ENCODE measurements at regions not wholly inside any gene's neighbourhood (a gene's known extent, or its start where the extent isn't known, plus 50 kb on each side); places are given as distances from the start of the nearest gene placed in this dataset.

DNA sequence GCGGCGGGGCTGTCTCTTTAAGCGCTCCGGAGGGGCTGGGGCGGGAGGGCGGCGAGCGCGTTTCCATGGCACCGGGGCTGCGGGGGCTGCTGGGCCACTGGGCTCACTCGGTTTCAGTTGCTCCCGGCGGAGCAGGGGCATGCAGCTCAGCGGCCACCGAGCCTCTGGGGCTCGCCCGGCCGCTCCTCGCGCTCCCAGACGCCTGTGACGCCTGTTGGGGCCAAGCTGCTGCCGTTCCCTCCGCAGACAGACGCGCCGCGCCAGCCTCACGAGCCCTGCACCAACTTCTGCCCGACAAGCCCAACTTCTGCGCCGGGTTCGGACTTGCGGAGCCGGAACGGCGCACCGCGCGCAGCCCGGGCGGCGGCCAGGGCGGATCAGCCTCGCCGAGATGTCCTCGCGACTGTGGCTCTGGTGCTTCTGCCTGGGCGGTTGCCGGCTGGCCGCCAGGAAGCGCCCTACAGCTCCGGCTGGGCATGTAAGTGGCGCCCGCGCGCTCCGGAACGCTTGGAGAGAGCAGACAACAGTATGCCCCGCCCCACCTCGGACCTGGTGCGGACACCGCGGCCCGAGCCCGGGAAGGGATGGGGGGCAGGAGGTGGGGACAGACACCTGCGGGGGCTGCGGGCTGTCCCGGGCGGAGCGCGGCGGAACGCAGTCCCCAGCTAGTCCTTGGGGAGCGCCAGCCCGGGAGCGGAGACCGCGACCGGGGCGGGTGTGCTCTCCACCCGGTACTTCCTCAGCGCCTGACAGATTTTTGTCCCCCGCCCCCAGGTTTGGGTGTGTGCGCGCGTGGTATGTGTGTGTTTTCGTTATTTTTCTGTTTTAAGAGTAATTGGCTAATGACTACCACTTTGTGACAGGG is 154.1 kb upstream of the GOLIM4 start:
- Histone ChIP-seq H3K4me1 (peaks cover 13 to 30% (median 20%) of the 10 kb centered on the region in 4 donors), H3K9me3 (no peaks in the 10 kb centered on the region), H3K27me3 (peaks cover 0 to 11% (median 0%) of the 10 kb centered on the region in 4 donors), H3K27ac (peak overlapping the region in 3 of 4 donors; percentile 42 to 57 (median 45)), H3K4me3 (peak overlapping the region; percentile 47 to 68 (median 54)), H3K36me3 (no peaks in the 10 kb centered on the region)
- ATAC-seq (ENCODE audit: low FRiP score in 2 of 2) (peak; percentile 84 to 89), DNase-seq (peak; percentile 79 to 94)
- WGBS, 2 donors = 0 to 2% methylated on average over 17 to 48 of the region's 89 CpGs
- TF ChIP-seq CTCF (IDR thresholded peaks at IDR 0.05) = peak in 2 of 6 experiments; percentile 38 to 49
- TF ChIP-seq POLR2A (IDR thresholded peaks at IDR 0.05) = no peak
- no peak for TF ChIP-seq POLR2AphosphoS5 (IDR thresholded peaks at IDR 0.05)

DNA sequence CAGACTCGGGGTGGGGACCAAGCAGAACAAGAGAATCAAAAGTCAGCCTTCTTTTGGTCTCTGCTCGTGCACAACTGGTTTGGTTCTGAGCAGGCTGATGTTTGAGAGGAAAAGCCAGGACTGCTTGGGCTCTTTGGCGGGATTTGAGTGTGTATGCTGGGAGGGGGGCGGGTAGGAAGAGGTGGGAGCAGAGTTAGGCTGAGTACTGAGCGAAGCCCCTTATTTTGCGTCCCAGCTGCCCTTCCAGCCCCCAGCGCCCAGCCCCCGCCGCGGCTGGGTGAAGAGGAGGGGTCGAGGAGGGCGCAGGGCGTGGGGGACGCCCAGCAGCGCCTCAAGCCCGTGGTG is 153.5 kb upstream of the GOLIM4 start:
- ATAC-seq (ENCODE audit: low FRiP score in 2 of 2) (peak; percentile 17 to 27), DNase-seq (no peak)
- H3K27me3 ChIP-seq = peaks cover 0 to 11% (median 0%) of the 10 kb centered on the region in 4 donors
- no peaks in the 10 kb centered on the region for H3K9me3 ChIP-seq
- TF ChIP-seq POLR2AphosphoS5 (IDR thresholded peaks at IDR 0.05) = no peak
- H3K4me3 ChIP-seq = peak overlapping the region; percentile 47 to 68 (median 54)
- H3K27ac ChIP-seq = peak overlapping the region in 3 of 4 donors; percentile 42 to 57 (median 45)
- 0 to 2% methylated on average over 1 to 16 of the region's 16 CpGs for WGBS, 2 donors
- H3K4me1 ChIP-seq = peaks cover 13 to 30% (median 20%) of the 10 kb centered on the region in 4 donors
- no peaks in the 10 kb centered on the region for H3K36me3 ChIP-seq

- peaks cover 0 to 11% (median 0%) of the 10 kb centered on the region in 4 donors for H3K27me3 ChIP-seq
- H3K36me3 ChIP-seq = no peaks in the 10 kb centered on the region
- ATAC-seq (ENCODE audit: low FRiP score in 2 of 2) (peak; percentile 63 to 65), DNase-seq (peak; percentile 48 to 79)
- peaks cover 13 to 30% (median 20%) of the 10 kb centered on the region in 4 donors for H3K4me1 ChIP-seq
- H3K27ac ChIP-seq = no peak overlapping the region
- WGBS, 2 donors = 1% methylated on average over 23 to 27 of the region's 27 CpGs
- TF ChIP-seq POLR2AphosphoS5 (IDR thresholded peaks at IDR 0.05) (no peak), EP300 (IDR thresholded peaks at IDR 0.05) (no peak), CTCF (IDR thresholded peaks at IDR 0.05) (no peak), POLR2A (IDR thresholded peaks at IDR 0.05) (no peak)
- no peaks in the 10 kb centered on the region for H3K9me3 ChIP-seq
- peak overlapping the region in 3 of 4 donors; percentile 50 to 68 (median 59) for H3K4me3 ChIP-seq
These were observed 152.9 kb upstream of the GOLIM4 start for GRCh38 chr3:168248383-168249204.

DNA sequence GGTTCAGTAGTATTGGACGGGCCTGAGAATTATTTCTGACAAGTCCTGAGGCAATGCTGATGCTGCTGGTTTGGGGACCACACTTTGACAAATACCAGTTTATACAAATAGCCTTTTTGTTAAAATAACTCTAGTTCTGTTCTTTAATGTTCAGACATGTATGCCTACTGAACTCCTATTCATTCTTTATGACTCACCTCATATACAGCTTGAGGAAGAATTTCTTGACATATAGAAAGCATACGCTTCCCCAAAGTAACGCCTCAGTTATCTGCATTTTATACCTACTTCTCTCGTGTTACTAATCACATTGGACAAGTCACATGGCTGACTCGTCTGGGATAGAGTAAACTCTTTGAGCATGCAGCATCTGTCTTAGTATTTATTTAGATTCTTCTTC is 145.4 kb upstream of the GOLIM4 start:
- no peak for ATAC-seq (ENCODE audit: low FRiP score in 2 of 2)
- 79 to 90% methylated on average over 5 of the region's 5 CpGs for WGBS, 2 donors

More for the DNA sequence above, 145.4 kb upstream of the GOLIM4 start:
- H3K27ac ChIP-seq = no peak overlapping the region
- no peak for DNase-seq
- TF ChIP-seq CTCF (IDR thresholded peaks at IDR 0.05) (no peak), POLR2AphosphoS5 (IDR thresholded peaks at IDR 0.05) (no peak), EP300 (IDR thresholded peaks at IDR 0.05) (no peak), POLR2A (IDR thresholded peaks at IDR 0.05) (no peak)
- H3K36me3 ChIP-seq = no peaks in the 10 kb centered on the region
- H3K4me3 ChIP-seq = no peak overlapping the region
- H3K27me3 ChIP-seq = no peaks in the 10 kb centered on the region
- no peaks in the 10 kb centered on the region for H3K4me1 ChIP-seq
- no peaks in the 10 kb centered on the region for H3K9me3 ChIP-seq

Data from upper lobe of left lung (tissue), 6 donors.